Esophagus squamous epithelium (tissue), 4 donors: ENCODE measurements at regions not wholly inside any gene's neighbourhood (a gene's known extent, or its start where the extent isn't known, plus 50 kb on each side); places are given as distances from the start of the nearest gene placed in this dataset.

ENCODE experiments used
- POLR2A ChIP-seq, 4 donors: fragments of 450-650 bp; IDR thresholded peaks; one replicate each; pipeline ENCODE4 v1.6.1; 2017; ENCODE audit warnings: antibody characterized with exemption in 4 of 4, mild to moderate bottlenecking in 4 of 4, moderate library complexity in 3 of 4
- TF ChIP-seq, protein P1 (sequence below), 6 experiments: fragments of 450-650 bp in 4 of 6; fragments of 200-600 bp in 2 of 6; sonication (generic) in 2 of 6; IDR thresholded peaks; one replicate each; pipeline ENCODE4 v1.5.1; 2016 to 2019; ENCODE audit warnings: antibody characterized with exemption in 6 of 6, mild to moderate bottlenecking in 4 of 6, moderate library complexity in 4 of 6

DNA sequence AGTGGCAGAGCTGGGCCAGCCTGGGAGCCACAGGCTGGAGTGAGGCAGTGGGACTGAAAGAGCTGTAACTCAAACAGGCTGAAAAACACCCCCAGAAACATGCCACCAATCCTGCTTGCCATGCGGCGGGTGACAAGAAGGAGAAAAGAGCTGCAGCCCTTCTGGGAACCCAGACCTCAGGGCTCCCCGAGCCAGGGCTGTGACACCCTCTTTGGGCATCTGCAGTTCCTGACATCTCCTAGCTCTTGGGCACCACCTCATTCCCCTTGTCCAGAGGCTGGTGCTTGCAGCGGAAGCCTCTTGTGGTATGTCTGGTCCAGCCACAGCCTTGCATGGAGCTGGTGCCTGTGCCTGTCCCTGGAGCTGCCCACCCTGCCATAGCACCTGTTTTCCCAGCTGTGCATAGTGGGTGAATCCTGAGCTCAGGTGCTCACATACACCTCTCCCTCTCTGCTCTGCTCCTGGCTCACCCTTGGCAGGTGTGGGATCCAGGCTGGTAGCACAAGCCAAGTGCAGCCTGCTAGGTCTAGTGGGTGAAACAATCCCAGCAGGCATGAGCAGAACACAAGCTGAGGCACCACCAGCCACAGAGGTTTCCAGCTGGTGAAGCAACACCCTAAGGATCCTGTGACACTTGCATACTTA is 149.0 kb downstream of the CXXC4 start:
- TF ChIP-seq POLR2A (IDR thresholded peaks at IDR 0.05), result no peak
- TF ChIP-seq, protein P1, sequence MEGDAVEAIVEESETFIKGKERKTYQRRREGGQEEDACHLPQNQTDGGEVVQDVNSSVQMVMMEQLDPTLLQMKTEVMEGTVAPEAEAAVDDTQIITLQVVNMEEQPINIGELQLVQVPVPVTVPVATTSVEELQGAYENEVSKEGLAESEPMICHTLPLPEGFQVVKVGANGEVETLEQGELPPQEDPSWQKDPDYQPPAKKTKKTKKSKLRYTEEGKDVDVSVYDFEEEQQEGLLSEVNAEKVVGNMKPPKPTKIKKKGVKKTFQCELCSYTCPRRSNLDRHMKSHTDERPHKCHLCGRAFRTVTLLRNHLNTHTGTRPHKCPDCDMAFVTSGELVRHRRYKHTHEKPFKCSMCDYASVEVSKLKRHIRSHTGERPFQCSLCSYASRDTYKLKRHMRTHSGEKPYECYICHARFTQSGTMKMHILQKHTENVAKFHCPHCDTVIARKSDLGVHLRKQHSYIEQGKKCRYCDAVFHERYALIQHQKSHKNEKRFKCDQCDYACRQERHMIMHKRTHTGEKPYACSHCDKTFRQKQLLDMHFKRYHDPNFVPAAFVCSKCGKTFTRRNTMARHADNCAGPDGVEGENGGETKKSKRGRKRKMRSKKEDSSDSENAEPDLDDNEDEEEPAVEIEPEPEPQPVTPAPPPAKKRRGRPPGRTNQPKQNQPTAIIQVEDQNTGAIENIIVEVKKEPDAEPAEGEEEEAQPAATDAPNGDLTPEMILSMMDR (IDR thresholded peaks at IDR 0.05), result no peak
